GM18951 (cell line): ENCODE measurements at regions not wholly inside any gene's neighbourhood (a gene's known extent, or its start where the extent isn't known, plus 50 kb on each side); places are given as distances from the start of the nearest gene placed in this dataset.
A peak's percentile ranks its signal among the peaks of the same experiment; 100 is the strongest.

Experiments
- POLR2A ChIP-seq: IDR thresholded peaks from 4 replicates; pipeline ENCODE4 v1.6.1; 2011; ENCODE audit warnings: mild to moderate bottlenecking; ENCODE audit not compliant: insufficient read length, insufficient read depth; ENCODE audit errors: extremely low read depth
- in situ Hi-C: fragments of 300-500 bp; cut with MboI; formaldehyde crosslinking; loops from one replicate; pipeline ENCODE4 v1.12.0; 2022; ENCODE audit warnings: low sequenced_read_pairs, mixed read lengths, inconsistent platforms; ENCODE audit not compliant: unreplicated experiment

- TF ChIP-seq POLR2A, result no peak
- in situ Hi-C loops, result no loop called here
These were observed 84.3 kb downstream of the SPRY1 start for GRCh38 chr4:123480706-123481418.

GRCh38 chr4:123481717-123482116, 85.1 kb downstream of the SPRY1 start:
- no peak for TF ChIP-seq POLR2A
- in situ Hi-C loops, result no loop called here

- TF ChIP-seq POLR2A, result no peak
- in situ Hi-C loops, result no loop called here
These were observed 87.8 kb downstream of the SPRY1 start for GRCh38 chr4:123484291-123484926.

GRCh38 chr4:123485601-123486000, 89.0 kb downstream of the SPRY1 start:
- TF ChIP-seq POLR2A, result no peak

GRCh38 chr4:123488916-123489315, 92.3 kb downstream of the SPRY1 start:
- no peak for TF ChIP-seq POLR2A
- in situ Hi-C loops, result no loop called here

More at GRCh38 chr4:123485601-123486000, 89.0 kb downstream of the SPRY1 start:
- in situ Hi-C loops, result no loop called here

GRCh38 chr4:123495530-123495929, 98.9 kb downstream of the SPRY1 start:
- no peak for TF ChIP-seq POLR2A
- in situ Hi-C loops, result no loop called here

GRCh38 chr4:123496421-123496820, 99.8 kb downstream of the SPRY1 start:
- TF ChIP-seq POLR2A, result no peak
- in situ Hi-C loops, result no loop called here

- TF ChIP-seq POLR2A, result no peak
- in situ Hi-C loops, result no loop called here
These were observed 100.7 kb downstream of the SPRY1 start for GRCh38 chr4:123497340-123497739.

- TF ChIP-seq POLR2A, result no peak
These were observed 105.1 kb downstream of the SPRY1 start for GRCh38 chr4:123501733-123502132.

GRCh38 chr4:123503698-123504363, 107.2 kb downstream of the SPRY1 start:
- in situ Hi-C loops, result no loop called here
- TF ChIP-seq POLR2A, result no peak

More at GRCh38 chr4:123501733-123502132, 105.1 kb downstream of the SPRY1 start:
- in situ Hi-C loops, result no loop called here

GRCh38 chr4:123505095-123506010, 108.8 kb downstream of the SPRY1 start:
- TF ChIP-seq POLR2A, result peak; percentile 30
- in situ Hi-C loops, result no loop called here

- TF ChIP-seq POLR2A, result no peak
- in situ Hi-C loops, result no loop called here
These were observed 109.6 kb downstream of the SPRY1 start for GRCh38 chr4:123506011-123506695.
